HG03460 (cell line): ENCODE measurements at regions not wholly inside any gene's neighbourhood (a gene's known extent, or its start where the extent isn't known, plus 50 kb on each side); places are given as distances from the start of the nearest gene placed in this dataset.

Experiments
- ATAC-seq: cut with Tn5 transposase; IDR thresholded peaks from one replicate; pipeline ENCODE4 v1.9.1; 2021; ENCODE audit not compliant: unreplicated experiment

GRCh38 chr12:103093499-103094106 lies 136.1 kb downstream of the ASCL1 start:
- no peak for ATAC-seq

- no peak for ATAC-seq
These were observed 140.0 kb downstream of the ASCL1 start for GRCh38 chr12:103097496-103097895.

GRCh38 chr12:103100257-103100831 lies 142.9 kb downstream of the ASCL1 start:
- ATAC-seq: no peak

- ATAC-seq: peak; percentile 73
These were observed 144.8 kb downstream of the ASCL1 start for GRCh38 chr12:103102225-103102744.

GRCh38 chr12:103105971-103106597 lies 148.6 kb downstream of the ASCL1 start:
- peak; percentile 62 for ATAC-seq

- no peak for ATAC-seq
These were observed 152.4 kb downstream of the ASCL1 start for GRCh38 chr12:103109861-103110260.

GRCh38 chr12:103114296-103115055 lies 157.0 kb downstream of the ASCL1 start:
- peak; percentile 98 for ATAC-seq

- no peak for ATAC-seq
These were observed 171.5 kb downstream of the ASCL1 start for GRCh38 chr12:103128862-103129501.

GRCh38 chr12:103130564-103130963 lies 173.1 kb downstream of the ASCL1 start:
- no peak for ATAC-seq

GRCh38 chr12:103138538-103138937 lies 181.1 kb downstream of the ASCL1 start:
- ATAC-seq: no peak

- no peak for ATAC-seq
These were observed 182.4 kb downstream of the ASCL1 start for GRCh38 chr12:103139876-103140275.

GRCh38 chr12:103140286-103140685 lies 182.8 kb downstream of the ASCL1 start:
- no peak for ATAC-seq

GRCh38 chr12:103144278-103144677 lies 186.8 kb downstream of the ASCL1 start:
- no peak for ATAC-seq

GRCh38 chr12:103160622-103161021 lies 203.1 kb downstream of the ASCL1 start:
- no peak for ATAC-seq

GRCh38 chr12:103161582-103162362 lies 204.3 kb downstream of the ASCL1 start:
- no peak for ATAC-seq

GRCh38 chr12:103166949-103167348 lies 209.5 kb downstream of the ASCL1 start:
- ATAC-seq: no peak

- ATAC-seq: no peak
These were observed 215.1 kb downstream of the ASCL1 start for GRCh38 chr12:103172447-103173112.

GRCh38 chr12:103175625-103176024 lies 218.2 kb downstream of the ASCL1 start:
- no peak for ATAC-seq

GRCh38 chr12:103177639-103178255 lies 220.3 kb downstream of the ASCL1 start:
- ATAC-seq: no peak
